KG1 (cell line): ENCODE measurements at regions not wholly inside any gene's neighbourhood (a gene's known extent, or its start where the extent isn't known, plus 50 kb on each side); places are given as distances from the start of the nearest gene placed in this dataset.

Source experiments
- DNase-seq: peaks from one replicate; lab custom pipeline; 2025; lab: John Stamatoyannopoulos, UW

DNA sequence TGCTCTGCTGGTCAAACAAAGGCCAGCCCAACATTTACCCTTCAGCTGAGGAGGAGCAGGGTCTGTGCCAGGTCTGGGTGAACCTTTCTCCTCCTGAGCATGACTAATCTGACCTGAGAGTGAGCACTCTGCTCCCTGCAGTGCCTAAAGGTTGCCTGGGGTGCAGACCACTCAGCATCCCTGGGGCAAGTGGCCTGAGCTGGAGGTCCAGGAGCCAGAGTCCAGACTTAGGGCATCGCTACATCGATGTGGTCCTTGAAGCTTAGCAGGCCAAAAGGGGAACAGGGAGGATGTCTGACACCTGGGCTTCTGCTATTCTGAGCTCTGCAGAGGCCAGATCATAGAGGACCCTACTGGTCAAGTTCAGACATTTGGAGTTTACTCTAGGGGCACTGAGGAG, 119.1 kb downstream of the FAM43A start:
- DNase-seq: no peak

DNA sequence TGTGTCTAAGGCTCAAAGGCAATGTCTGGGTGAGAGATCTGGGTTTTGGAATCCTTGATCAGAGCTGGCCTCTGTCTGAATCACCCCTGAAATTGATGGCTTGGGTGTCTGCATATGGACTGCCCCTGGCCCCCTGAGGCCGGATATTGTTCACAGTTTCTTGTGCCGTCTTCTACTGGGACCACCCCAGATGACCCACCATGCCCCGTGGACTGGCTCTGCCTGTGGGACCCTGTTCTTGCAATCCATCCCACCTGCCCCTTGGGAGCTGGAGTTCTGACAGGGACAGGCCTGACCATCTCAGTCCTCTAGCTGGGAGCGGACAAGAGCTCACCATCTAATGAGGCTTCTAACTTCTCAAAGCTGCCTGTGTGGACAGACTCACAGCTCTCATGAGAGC, 119.9 kb downstream of the FAM43A start:
- DNase-seq: no peak

DNA sequence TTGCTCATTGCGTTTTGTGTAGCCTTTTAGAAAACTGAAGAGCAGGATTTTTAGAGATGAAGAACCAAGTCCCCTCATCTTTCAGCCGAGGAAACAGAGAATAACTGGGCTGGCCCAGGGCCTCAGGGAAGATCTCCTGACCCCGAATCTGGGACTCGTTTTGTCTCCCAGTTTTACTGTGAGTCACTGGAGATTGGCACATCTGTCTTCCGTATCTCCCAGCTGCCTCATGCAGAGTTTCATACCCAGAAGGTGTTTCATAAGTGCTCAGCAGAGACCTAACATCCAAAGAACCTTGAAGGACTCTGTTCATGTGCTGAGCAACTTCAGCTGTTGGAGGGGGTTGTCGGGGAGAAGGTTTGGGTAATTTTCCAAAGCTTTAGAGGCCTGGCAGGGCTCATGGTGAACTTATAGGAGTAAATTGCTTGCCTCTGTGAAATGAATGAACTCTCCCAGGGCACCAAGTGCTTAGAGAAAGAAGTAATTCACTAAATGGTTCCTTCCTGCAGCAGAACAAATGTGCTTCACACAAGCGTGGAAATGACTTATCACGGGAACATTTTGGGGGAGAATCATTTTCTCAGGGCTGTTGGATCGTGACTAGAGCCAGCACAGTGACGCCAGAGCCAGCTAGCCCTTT, 121.4 kb downstream of the FAM43A start:
- DNase-seq: no peak

DNA sequence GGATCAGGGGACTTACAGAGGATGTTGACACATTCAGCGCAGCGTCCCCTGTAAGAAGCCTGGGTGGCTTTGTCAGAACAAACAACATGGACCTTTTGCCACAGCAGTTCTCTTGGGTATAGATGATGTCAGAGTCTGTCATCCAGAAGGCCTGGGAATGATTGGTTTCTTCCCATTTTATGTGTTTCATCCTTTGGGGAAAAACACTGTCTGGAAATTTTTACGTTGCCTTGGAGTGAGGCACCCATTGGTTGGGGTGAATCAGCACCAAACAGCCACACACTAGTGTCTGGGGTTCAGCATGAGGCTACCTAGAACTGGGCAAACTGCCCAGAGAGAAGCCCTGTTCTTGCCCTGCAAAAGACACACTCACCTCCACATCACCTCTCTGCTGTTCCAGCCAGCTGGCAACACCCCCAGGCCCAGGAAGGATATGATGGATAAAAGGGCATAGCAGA, 123.0 kb downstream of the FAM43A start:
- DNase-seq: no peak

DNA sequence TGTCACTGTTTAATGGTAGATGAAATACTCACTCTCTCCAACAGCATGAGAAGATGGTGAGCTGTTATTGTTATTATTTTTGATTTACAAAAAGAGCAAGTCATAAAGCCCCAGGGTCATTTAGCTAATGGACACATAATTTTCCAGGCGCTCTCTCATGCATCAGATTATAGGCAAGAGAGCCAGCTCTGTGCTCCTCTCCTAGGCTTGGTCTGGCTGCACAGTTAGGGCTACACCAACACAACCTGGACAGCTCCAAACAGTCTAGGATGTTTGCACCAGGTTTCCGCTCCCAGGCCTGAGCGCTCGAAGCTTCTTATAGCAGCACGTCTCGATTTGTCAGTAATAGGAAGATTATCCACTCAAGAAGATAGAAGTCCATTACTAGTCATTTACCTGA, 123.7 kb downstream of the FAM43A start:
- no peak for DNase-seq

DNA sequence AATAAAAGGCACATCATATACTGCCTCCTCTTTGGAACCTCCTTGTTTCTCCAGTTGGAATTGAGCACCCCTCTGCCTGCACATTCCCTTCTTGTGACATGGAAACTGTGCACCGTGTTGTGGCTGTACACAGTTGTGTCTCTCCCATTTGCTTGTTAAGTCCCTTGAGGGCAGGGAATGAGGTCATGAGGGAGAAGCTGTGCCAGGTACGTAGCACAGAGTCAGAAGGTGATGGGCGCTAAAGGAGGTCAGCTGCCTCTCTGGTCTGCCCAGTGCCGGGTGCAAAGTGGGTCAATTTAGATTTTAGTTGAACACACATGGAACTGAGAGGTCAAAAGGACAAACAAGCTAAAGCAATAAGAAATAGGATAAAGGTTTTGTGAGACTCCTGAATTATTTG, 124.4 kb downstream of the FAM43A start:
- DNase-seq: no peak

DNA sequence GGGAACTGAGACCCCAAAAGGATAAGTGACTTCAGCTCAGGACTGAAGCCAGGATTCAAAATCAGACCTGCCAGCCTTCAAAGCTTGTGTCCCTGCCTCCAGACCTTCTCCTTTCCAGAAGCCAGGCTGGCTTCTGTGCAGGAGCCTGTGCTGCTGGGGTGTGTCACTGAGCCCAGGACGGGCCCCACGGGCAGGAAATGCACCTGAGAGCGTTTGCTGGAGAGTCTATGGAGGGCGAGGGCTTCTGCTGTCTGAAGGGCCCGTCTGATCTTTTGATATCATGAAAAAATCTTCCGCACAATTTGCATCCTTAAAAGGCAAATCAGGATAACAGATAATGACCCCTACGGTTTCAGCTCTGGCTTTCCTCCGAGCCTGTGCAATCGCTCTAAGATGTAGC, 125.4 kb downstream of the FAM43A start:
- no peak for DNase-seq

DNA sequence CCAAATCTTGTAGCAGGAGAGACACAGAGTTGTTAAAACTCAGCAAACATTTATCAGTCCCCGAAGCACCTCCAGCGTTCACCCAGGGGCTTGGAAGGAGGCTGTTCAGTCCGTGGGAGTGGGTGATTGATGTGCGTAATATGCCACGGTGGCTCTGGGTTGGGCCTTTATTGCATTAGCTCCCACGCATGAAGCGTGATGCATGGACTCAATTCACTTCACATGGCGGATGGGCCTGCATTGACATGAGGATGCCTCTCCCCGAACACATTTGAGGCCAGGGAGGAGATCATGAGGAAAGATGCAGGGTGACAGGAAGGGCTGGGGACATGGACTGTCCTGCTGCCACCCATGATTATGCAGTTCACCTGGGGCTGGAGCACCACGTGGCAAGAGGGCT, 126.5 kb downstream of the FAM43A start:
- DNase-seq: no peak

DNA sequence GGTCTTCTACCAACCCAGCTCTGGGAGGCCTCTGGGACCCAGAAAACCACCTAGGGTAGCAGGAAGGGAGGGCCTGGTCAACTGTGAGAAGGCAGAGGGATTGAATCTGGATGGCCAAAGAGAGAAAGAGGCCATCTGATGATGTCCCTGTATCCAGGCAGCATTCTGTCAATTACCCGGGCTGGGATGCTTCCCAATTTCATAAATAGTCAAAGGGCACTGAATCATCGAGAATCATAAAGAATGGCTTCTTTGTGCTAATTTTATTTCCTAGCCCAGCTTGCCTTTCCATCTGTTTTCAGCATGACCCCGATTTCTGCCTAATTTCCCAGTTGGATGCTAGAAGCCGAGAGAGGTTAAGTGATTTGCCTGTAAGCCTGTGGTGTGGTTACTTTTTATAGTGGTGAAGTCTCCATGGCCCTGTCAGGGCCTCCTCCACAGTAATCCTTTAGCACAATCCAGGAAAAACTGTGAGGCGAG, 129.2 kb downstream of the FAM43A start:
- no peak for DNase-seq

DNA sequence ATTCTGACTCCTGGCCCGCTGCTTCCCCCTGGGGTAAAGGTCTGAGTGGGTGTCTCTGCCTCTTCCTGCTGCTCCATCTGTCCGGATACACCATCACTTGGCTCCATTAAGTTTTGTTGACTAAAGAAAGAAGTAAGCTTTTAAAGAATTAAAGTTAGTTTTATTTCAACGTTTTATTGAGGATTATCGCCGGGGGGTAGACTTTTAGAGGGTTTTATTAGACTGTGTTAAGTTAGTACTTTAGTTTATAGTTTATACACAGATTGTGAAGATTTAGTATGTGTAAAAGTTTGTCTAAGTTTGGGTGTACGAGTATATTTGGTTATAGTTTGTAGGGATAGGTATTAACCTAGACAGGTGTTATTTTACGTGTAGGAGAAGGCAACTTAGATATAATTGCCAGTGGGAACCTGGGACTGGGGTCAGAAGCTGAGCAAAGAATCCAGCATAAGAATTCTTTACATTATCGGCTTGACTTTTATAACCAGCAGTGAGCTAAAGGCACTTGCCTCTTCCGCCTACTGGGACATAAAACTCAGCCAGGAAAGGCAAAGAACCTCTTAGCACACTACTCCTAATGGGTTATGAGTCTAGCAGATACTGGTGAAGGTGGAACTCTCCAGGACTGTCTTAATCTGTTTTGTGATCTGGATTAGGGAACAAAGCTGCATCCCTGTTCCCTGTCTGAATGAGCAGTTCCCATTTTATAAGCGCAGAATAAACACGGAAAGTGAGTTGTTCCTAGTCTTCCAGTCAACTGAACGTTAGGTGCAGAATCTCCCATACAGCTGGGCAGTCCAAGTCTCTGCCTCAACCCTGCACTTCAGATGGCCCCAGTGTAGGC, 131.3 kb downstream of the FAM43A start:
- no peak for DNase-seq

DNA sequence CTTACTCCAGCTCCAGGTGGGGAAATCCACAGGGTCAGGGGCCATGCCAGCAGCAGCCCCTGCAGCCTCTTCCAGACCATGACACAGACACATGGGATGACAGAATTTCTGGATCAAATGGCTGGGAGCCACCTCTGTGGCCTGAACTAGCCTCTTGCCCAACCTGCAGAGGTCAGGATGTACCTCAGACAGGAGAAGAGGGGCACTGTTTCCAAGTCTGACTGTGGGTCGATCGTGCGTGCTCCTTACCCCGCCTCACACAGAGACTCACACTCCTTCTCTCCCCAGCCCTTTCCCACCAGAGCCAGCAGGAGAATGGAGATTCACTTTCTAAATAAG, 131.9 kb downstream of the FAM43A start:
- DNase-seq: no peak

DNA sequence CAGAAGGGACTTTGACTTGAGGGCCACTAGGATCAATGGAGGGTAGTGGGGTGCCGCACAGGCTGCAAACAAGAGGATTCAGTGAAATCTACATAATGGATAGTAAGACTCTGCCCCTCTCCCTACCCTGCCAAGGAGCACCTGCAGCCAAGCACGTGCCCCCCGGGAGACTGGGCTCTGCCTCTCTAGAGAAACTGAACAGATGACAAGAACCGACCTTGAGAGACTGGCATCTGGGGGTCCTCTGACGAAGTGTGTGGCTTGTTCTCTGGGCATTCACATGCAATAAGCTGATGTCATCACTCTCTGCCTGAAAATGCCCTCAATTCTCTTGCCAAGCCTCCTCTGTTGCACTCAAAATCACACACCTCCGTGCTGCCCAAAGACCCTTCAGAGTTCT, 132.3 kb downstream of the FAM43A start:
- no peak for DNase-seq

DNA sequence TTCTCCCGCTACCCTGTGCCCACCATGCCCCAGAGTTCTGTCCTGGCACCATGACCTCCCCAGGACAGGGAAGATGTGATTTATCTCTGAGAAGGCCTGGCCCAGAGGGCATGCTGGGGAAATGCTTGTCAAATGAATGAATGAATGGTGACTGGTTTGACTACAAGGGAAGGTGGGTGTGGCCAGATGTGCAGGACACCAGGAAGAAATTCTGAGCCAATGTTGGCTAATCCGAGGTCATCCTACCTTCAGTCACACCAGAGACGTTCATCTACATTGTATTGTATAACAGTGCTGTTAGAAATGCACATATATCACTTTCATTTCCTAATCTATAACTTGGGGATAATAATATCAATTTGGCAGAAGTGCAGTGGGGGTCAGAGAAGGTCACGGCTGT, 138.4 kb downstream of the FAM43A start:
- DNase-seq: no peak

DNA sequence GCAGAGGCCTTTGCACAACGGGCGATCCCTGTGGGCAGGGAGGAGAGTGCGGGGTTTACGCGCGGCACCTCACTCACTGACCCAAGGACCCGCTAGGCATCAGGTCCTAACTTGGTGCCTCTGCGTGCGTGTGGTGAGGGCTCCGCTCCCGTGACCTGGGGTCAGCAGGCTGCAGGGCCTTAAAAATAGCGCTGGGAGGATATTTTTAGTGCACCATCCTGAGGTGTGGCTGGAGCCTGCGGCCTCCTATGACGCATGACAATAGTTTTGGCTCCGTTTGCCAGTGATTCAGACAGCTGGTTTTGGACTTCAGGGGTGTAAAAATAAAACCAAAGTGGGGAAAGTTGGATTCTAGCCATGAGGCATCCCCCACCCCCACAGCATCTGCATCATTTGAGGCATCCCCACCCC, 139.0 kb downstream of the FAM43A start:
- no peak for DNase-seq

DNA sequence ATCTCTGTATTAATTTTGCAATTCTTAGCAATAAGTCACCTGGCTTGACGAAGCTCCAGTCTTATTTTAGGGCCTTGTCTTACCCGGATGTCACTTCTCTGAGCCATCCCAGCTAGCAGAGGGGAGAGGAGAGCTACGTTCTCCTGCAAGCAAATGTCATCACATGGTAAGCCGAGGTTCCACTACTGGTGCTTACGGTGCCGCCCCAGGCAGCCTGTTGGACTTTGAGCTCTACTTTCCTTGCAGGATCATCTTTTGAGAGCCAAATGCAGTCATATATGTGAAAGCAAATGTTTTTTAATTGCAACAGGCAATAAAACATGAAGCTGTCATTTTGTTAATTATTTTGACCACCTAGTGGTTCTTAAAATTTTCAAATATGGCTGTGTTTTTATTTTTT, 140.9 kb downstream of the FAM43A start:
- no peak for DNase-seq

DNA sequence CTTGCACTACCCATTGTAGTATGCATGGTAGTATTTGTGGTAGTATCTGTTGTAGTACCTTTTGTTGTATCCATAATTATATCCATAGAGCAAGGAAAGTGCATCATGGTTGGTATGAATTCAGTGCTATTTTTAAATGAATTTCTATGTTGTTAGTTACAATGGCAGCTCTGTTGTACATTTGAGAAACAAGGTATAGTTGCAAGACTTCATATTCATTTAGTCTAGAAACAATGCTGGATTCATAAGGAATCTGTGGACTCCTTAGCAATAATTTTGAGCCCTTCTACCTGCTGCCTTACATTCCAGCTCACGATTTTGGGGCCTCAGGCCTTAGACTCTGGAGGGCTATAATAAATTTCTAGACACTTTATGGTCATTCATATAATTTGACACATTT, 141.8 kb downstream of the FAM43A start:
- DNase-seq: no peak

DNA sequence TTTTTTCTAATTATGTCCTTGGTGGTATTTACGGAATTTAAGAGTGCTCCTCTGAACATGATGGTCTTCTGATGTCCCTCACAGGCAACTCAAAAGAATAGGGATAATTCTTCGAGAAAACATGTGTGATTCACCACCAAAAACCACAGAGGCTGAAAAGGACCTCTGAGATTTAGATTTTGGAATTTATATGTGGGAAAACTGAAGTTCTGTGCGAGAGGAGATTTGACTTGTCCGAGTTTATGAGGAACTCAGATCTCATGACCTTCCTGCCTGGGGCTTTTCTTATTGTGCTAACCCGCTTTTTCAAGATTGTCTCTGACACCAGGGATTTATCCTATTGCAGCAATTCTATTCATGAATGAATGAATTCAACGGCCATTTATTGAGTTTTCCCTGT, 142.4 kb downstream of the FAM43A start:
- DNase-seq: no peak

DNA sequence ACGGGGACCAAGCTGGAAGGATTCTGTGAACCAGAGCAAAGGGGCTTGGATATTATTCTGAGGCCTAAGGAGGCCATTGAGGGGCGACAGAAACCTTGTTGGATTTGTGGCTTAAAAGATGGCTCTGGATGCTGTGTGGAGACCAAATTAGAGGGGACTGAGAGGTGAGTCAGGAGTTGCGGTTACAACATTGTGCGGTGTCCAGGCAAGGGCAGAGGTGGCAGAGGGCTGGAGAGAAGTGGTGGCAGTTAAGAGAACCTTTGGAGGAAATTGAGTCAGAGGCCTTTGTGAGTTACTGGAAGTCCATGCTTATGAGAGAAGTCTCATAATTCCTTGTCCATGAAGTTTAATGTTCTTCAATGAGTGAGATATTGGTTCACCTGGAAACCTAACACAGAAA, 143.2 kb downstream of the FAM43A start:
- no peak for DNase-seq

DNA sequence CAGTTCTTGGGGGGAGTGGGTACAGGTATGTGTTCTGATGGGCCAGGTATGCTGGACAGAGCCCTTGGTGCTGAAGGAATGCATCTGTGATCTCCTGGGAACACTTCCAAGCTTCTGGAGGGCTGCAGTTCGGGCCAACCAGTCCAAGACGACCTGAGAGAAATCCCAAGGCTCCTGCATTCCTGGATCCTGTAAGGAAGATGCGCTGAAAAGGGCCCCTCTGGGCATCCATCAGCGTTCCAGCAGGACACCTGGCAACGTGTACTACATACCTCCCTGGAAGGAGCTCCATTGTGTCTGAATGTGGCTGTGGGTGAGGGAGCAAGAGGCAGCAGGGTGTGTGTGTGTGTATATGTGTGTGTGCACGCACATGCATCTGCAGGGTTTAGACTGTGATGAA, 144.7 kb downstream of the FAM43A start:
- no peak for DNase-seq

DNA sequence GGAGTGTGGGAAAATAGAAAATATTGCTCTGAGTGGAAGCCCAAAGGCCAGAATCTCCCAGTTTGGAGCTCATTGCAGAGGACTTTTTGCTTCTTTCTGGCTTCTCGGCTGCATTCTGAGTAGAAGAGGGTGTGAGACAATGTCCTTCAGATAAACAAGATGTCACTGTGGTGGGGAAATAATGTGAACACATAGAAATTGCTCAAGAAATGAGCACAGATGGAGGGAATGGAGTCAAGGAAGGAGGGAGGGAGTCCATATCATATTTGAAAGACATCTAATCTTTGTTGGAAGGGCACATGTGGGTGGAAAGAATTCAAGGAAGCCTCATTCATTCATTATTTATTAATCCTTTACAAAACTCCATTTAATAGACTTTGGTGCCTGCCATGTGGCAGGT, 145.3 kb downstream of the FAM43A start:
- DNase-seq: no peak

DNA sequence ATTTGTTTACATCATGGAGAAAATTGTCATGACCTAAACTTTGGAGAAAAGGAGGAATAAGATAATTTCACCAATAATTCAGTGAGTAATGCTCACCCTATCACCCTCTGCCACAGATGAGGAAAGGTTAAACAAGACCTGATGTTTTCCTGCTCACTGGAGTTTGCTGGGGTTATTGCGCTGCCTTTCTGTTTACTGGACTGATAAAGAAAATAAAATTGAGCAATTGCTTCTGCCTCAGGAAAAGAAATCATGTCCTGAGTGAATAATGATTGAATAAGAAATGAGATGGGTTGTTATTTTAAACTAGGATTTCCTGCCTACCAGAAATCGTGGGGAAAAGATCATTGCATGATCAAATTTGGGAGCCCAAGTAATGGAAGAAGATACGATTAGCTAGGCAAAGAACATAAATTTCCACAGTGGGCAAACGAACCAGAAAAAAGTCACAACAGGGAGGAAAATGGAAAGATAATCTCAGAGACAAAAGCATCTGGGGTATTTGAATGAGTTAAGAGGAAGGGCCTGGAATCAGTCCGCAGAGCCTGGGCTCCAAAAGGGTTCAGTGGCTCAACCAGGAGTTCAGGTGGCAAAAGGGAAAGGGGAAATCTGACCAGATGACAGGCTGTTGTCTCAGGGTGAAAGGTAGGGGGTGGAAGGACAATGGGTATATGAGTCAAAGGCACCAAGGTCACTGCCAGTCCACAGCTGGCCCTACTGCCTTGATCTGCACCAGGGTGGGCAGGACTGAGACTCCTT, 146.8 kb downstream of the FAM43A start:
- no peak for DNase-seq

DNA sequence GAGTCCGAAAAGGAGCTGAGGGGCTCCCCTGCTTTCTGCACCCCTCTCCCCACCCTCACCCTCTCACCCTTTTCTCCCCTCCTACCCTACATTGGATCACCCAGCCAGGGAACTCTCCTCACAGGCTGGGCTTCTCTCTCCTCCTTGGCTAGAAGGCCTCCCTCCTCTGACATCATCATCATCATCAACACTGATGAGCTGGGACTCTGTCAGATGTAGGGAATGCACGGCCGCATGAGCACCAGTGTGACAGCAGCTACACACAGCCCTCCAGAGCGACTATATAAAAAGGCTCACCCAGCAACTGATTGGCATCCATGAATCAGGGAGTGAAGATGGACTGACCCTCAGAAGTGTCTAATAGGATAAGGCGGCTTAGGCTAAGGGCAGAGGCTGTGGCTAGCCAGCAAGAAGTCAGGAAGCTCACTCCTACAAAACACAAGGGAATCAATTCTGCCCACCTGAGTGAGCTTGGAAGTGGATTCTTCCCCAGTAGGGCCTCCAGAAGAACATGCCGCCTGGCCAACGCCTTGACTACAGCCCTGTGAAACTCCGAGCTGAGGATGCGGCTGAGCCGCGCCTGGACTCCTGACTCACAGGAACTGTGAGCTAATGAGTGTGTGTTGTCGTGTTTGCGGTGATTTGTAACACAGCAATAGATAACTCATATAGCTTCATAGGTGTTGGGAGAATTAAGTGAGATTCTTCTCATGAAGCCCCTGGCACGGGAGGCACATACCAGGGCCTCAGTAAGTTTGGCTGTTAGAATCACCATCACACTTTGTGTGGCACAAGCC, 147.6 kb downstream of the FAM43A start:
- no peak for DNase-seq
